Mucosa of descending colon (tissue), 3 donors: ENCODE measurements at regions not wholly inside any gene's neighbourhood (a gene's known extent, or its start where the extent isn't known, plus 50 kb on each side); places are given as distances from the start of the nearest gene placed in this dataset.

ENCODE experiments used
- ATAC-seq: fragments of 200-7000 bp; cut with Tn5 transposase; one replicate; pipeline ENCODE4 v1.9.1; 2020; ENCODE audit warnings: mild to moderate bottlenecking, moderate library complexity
- DNase-seq, 3 donors: peaks; one replicate each; pipeline ENCODE4 v3.0.0-alpha.2; 2020
- H3K36me3 ChIP-seq: fragments of 200-600 bp; one replicate; pipeline ENCODE4 v1.8.0; 2021; ENCODE audit warnings: low read depth, mild to moderate bottlenecking
- H3K4me1 ChIP-seq: fragments of 200-600 bp; one replicate; pipeline ENCODE4 v1.8.0; 2021; ENCODE audit warnings: low read depth, mild to moderate bottlenecking
- H3K4me3 ChIP-seq: fragments of 200-600 bp; one replicate; pipeline ENCODE4 v1.8.0; 2021; ENCODE audit warnings: mild to moderate bottlenecking
- H3K9me3 ChIP-seq: fragments of 200-600 bp; one replicate; pipeline ENCODE4 v1.8.0; 2021; ENCODE audit warnings: mild to moderate bottlenecking
- CTCF ChIP-seq: fragments of 200-600 bp; IDR thresholded peaks from one replicate; pipeline ENCODE4 v1.8.0; 2022; ENCODE audit warnings: antibody characterized with exemption, mild to moderate bottlenecking
- intact Hi-C, 2 donors: fragments of 100-400 bp; cut with DNase I in 1 of 2; cut with micrococcal nuclease in 1 of 2; formaldehyde crosslinking; loops; one replicate each; pipeline versions ENCODE4 v1.11.0 to v1.11.1; 2022; cut with DNase I, micrococcal nuclease
- donor health status: DM: no; HTN: no; CAD: no; lungs with moderate emphysema.
- donor health status: DM: no; HTN: no; CAD: no.
- donor health status: DM: no; HTN: yes; CAD: no.

- TF ChIP-seq CTCF = no peak
Observed at GRCh38 chr5:12385095-12385494, 480.8 kb upstream of the CTNND2 start.

GRCh38 chr5:12384005-12384404, 479.8 kb upstream of the CTNND2 start:
- Histone ChIP-seq H3K36me3 (no peaks in the 10 kb centered on the region), H3K9me3 (peaks cover 33% of the 10 kb centered on the region), H3K4me3 (no peak overlapping the region), H3K4me1 (no peaks in the 10 kb centered on the region)
- intact Hi-C loops = no loop called here
- DNase-seq = no peak
- TF ChIP-seq CTCF = no peak
- ATAC-seq = no peak

More at GRCh38 chr5:12385095-12385494, 480.8 kb upstream of the CTNND2 start:
- H3K36me3 ChIP-seq = no peaks in the 10 kb centered on the region
- H3K4me1 ChIP-seq = no peaks in the 10 kb centered on the region
- intact Hi-C loops = no loop called here
- no peak overlapping the region for H3K4me3 ChIP-seq
- ATAC-seq = no peak
- no peak for DNase-seq
- H3K9me3 ChIP-seq = peaks cover 27% of the 10 kb centered on the region

GRCh38 chr5:12367973-12368372, 463.7 kb upstream of the CTNND2 start:
- intact Hi-C loops = no loop called here
- Histone ChIP-seq H3K36me3 (no peaks in the 10 kb centered on the region), H3K4me1 (no peaks in the 10 kb centered on the region), H3K9me3 (peaks cover 6% of the 10 kb centered on the region), H3K4me3 (no peak overlapping the region)
- TF ChIP-seq CTCF = no peak
- DNase-seq (no peak), ATAC-seq (no peak)

- no peaks in the 10 kb centered on the region for H3K4me1 ChIP-seq
- H3K9me3 ChIP-seq = peaks cover 8% of the 10 kb centered on the region
- DNase-seq = no peak
- TF ChIP-seq CTCF = no peak
- H3K36me3 ChIP-seq = no peaks in the 10 kb centered on the region
- intact Hi-C loops = no loop called here
- ATAC-seq = no peak
- no peak overlapping the region for H3K4me3 ChIP-seq
Observed at GRCh38 chr5:12360218-12360617, 456.0 kb upstream of the CTNND2 start.

- intact Hi-C loops = no loop called here
Observed at GRCh38 chr5:12358371-12359090, 454.3 kb upstream of the CTNND2 start.

More at GRCh38 chr5:12358371-12359090, 454.3 kb upstream of the CTNND2 start:
- DNase-seq (no peak), ATAC-seq (no peak)
- TF ChIP-seq CTCF = no peak
- Histone ChIP-seq H3K9me3 (peaks cover 16% of the 10 kb centered on the region), H3K4me1 (no peaks in the 10 kb centered on the region), H3K36me3 (no peaks in the 10 kb centered on the region), H3K4me3 (no peak overlapping the region)
